GM21825 (cell line): ENCODE measurements at regions not wholly inside any gene's neighbourhood (a gene's known extent, or its start where the extent isn't known, plus 50 kb on each side); places are given as distances from the start of the nearest gene placed in this dataset.

Experiments used
- ATAC-seq: cut with Tn5 transposase; IDR thresholded peaks from one replicate; pipeline ENCODE4 v1.9.1; 2021; ENCODE audit warnings: mild to moderate bottlenecking, moderate library complexity; ENCODE audit not compliant: unreplicated experiment

DNA sequence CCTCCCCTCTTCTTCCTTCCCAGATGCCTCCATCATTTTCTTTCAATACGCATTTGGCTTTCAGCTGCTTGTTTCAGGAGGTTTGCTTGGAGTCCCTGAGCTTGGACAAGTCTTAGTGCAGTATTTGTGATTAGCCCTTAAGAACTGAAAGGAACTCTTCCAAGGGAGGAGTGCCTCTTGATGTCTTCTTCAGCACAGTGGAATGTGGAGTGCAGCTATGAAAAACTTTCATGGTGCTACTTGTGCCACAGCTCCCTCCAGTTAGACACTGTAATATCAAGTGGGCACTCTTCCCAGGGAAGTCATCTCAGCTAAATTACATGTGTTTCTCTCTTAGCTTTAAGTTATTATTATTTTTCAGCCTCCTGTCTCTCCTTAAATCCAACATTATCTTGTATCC is 173.1 kb downstream of the NECTIN3 start:
- ATAC-seq, result no peak

DNA sequence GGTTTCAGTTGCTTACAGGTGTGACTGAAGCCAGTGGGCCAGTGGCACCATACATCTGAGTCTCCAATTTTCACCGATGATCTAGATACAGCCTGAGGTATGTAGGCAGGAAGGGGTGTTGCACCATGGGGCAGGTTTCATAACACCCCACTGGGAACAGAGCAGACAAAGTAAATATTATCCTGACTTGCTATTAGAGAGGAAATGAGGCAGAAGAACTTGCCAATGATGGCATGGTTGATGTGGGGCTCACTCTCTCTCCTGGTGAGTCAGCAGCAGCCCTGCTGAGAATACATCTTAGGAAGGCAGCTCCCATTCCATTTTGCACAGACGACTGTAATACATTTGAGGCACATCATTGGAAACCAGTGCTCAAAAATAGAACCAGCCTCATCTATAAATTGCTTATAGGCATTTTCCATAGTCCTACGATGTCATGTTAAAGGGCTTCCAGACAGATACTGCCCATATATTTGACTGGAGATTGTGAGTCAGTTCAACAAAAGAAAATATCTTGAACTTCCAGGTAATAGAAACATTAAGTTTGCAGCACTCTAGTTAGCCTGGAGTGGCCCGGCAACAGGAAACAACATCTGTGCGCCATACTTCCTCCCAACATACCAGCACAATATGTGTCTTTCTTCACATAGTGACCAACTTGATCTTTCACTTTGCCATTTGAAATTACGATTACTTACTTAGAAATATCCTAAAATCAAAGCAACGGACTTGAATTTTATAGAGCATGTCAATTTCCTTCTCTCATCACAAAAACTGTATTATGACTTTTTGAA is 175.5 kb downstream of the NECTIN3 start:
- ATAC-seq, result no peak

DNA sequence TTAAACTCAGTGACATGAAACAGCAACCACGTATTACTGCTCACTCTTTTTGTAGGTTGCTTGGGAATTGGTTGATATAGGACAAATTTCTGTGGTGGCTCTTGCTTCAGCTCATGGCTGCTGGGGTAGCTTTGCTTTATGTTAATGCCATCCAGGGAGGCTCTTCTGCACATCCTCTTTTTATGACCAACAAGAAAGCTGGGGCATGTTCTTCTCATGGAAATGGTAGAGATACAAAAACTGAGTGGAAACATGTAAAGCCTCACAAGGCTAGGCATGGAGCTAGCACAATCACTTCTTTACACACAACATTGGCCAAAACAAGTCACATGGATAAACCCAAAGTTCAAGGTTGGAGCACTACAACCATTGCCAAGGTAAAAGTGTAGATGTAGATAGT is 176.8 kb downstream of the NECTIN3 start:
- ATAC-seq, result no peak

GRCh38 chr3:111249421-111249820 is 177.8 kb downstream of the NECTIN3 start:
- no peak for ATAC-seq

DNA sequence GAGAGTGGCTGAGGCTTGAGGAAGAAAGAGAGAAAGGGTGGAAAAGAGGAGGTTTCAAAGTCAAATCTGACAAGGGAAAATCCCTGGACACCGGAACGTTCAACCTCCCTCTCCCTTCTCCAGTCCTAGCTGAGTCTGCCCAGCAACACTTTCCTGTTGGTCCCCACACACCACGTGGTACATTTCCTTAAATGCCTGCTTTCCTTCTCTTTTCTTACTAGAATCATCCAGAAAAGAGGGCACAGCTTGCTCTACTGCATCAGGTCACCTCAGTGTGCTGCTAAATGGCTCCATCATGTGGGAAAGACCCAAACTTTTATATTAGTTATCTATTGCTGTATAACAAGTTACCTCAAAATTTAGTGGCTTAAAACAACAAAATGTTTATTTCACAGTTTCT is 181.2 kb downstream of the NECTIN3 start:
- no peak for ATAC-seq

- ATAC-seq, result no peak
These were observed 182.1 kb downstream of the NECTIN3 start for GRCh38 chr3:111253733-111254132.

- ATAC-seq, result no peak
These were observed 189.3 kb downstream of the NECTIN3 start for GRCh38 chr3:111260878-111261277.

DNA sequence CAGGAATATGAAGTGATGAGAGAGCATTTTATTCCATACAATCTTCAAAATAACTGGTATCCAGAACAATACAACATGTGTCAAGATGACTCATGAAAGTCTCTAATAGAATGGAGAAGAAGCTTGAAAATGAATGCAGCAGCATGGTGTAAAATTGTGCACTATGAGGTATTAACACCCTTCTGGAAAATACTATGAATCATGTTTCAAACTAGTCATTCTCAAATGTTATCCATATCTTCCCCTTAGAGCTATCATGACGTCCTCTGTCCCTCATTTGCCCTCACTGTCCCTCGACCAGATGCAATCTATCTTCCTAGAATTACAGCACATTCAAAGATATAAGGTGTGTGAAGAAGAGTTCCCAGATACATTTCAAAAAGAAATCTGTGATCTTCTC is 198.2 kb downstream of the NECTIN3 start:
- ATAC-seq, result no peak

DNA sequence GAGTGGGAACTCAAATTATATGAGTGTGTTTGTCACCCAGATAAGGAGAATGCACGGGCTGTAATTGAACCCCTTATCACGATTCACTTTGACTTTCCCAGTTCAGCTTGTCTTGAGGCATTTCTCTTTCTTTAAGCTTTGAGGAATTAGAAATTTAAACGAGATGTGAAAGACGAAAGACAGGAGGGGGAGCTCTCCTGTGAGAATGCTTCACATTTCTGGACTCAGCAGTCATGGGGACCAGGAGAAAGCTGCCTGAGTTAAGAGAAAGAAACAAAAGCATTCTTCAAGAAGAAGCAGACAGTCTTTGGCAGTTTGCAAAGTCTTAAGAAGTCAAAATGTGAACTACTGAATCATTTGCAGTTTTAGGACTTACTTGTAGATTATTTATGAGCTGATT is 205.6 kb downstream of the NECTIN3 start:
- no peak for ATAC-seq

DNA sequence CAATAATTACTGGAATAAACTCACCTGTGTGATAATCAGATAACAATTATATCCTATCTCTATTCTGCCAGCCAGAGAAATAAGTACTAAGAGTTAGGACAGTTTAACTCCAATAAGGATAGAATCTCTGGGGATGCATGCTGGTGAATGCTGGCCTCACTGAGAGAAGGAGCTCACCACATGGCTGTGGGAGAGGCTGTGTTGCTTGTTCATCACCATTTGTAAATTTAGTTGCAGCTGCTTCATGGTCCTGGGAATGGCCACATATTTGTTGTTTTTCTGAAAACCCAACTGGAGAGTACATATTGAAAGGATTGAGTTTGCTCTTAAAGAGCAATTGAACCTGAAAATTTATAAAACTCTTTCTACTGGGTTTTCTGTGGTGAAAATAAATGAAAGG is 207.3 kb downstream of the NECTIN3 start:
- no peak for ATAC-seq

GRCh38 chr3:111282024-111282423 is 210.4 kb downstream of the NECTIN3 start:
- ATAC-seq, result no peak

DNA sequence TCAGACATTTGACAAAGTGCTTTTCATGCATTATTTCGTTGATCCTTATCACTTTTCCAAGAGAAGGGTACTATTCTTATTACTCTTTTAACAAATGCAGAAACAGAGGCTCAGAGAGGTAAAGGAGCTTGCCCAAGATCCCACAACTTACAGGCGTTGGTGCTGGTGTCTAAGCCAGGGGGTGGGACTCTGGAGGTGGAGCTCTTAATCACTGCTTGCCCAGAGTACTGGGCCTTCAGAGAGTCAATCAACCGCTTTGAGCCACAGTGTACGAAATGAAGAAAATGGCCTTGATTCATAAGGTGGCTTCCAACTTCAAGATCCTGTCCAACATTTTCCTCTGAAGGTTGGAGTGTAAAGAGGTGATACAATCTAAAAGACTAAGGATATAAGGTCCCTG is 211.5 kb downstream of the NECTIN3 start:
- no peak for ATAC-seq

DNA sequence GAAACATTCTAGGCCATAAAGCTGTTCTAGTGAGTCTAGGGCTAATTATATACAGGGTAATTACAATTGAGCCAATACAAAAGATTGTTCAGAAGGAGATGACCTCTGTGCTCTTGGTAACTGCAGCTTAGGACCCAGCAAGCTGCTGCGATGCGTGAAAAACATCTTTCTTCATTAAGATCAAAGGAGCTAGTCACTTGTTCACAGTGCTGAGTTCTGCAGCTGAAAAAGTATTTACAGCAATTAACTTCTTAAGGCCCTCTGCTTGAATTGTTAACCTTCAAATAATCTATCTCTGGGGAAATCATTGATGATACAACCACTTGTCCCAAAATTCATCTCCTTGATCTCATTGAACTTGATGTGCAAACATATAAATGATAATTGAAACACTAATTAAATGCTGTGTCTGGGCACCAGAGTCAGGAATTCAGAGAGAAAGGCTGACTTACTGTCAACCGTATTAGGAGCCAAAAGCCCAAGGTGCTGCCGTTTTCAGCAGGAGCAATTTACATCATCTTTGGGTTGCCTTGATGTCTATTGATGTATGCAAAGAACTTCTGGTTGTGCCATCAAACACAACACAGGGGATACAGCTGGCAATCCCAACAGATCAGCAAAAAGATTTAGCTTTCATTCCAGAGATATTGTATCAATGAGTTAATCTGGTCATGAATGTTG is 213.0 kb downstream of the NECTIN3 start:
- ATAC-seq, result no peak

DNA sequence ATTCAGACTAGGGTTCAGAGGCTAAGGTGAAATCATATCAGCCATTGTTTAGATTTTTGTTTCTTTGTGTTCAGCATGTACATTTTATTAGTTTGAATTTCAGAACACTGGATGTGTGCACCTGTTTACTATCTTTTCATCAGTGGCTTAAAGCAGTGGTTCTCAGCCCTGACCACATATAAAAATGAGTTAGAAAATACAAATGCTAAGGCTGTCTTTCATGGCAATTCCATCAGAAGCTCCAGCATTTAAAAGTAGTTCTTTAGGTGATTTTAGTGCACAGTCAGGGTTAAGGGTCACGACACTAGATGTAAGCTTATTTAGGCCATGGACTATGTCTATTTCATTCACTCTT is 213.5 kb downstream of the NECTIN3 start:
- ATAC-seq, result no peak

- ATAC-seq, result no peak
These were observed 214.1 kb downstream of the NECTIN3 start for GRCh38 chr3:111285694-111286093.

DNA sequence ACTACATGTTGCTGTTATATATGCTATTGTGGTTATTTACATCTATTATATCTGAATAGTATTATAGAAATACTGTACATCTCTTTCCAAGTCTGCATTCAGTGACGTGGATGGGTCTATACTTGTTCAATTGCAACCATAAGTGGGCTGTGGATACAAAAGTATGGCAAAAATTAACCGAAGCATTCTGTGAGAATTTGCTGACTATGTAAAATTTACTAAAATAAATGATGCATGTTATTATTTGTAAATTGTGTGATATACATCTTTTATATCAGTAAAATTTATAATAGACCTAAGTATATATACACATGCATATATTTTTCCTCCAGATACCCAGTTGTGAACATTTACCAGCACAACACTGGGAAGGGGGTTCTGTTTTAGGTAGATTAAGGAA is 215.1 kb downstream of the NECTIN3 start:
- ATAC-seq, result no peak

DNA sequence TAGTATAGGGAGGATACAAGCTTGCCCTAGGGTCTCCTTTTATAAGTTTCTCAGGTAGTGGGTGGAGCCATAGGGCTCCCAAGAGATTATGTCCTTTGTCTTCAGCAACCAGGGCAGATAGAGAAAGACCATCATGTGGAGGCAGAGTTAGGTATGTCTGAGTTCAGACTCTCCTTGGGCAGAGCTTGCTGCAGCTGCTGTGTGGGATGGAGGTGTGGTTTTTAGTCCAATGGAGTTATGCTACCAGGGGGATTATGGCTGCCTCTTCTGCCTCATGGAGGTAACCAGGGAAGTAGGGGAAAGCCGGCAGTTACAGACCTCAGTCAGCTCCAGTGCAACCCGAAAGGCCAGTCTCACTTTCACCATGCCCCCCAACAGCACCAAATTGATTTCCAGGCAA is 220.5 kb downstream of the NECTIN3 start:
- ATAC-seq, result no peak

DNA sequence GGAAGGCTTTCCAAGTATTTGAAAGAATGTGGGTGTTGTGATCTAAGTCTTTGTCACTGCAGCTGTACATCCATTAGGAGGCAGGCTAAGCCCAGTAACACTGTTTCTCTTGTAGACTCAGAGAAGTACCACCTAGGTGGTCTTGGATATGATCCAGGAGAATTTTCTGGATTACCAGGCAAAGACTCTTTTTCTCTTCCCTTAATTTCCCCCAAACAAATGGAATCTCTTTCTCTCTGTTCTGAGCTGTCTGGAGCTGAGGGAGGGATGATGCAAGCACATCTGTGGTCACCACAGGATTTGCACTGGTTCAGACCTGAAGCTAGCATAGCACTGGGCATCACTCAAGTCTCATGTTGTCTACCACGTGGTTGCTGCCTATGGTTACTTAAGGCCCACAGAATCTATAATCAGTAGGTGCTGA is 227.6 kb downstream of the NECTIN3 start:
- no peak for ATAC-seq

GRCh38 chr3:111301238-111301798 is 229.7 kb downstream of the NECTIN3 start:
- ATAC-seq, result no peak

DNA sequence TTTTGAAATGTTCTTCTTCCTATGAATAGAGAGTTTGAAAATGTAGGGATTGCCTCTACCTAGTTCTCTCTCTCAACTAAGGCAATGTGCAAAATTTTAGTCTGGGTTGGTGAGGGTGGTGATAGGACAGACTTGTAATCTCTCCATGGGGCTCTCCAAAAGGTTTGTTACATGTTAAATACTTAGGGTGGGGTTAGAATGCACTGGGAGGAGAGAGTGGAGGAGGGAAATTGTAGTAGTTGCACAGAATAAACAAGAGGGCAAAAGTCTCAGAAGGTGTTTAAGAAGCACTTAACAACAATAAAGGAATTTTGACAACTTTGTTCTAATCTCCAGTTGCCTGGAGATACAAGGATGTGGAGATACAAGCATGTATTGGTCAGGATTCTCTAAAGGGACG is 230.4 kb downstream of the NECTIN3 start:
- no peak for ATAC-seq

DNA sequence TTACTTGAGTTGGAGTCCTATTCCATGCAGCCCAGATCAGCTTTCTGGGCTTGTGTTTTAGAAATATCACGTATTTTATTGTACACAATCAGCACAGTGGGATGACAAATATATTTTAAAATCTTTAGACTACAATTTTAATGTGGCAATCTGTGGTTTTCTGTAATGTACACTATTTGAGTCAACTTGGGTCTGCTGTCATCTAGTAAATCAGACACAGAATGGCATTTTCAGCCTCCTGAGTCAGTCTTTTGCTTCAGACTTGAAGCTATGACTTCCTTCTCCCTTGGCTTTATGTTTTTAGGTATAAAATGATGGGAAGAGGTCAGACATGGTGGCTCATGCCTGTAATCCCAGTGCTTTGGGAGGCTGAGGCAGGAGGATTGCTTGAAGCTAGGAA is 232.1 kb downstream of the NECTIN3 start:
- no peak for ATAC-seq

GRCh38 chr3:111307676-111308075 is 234.3 kb upstream of the CD96 start:
- ATAC-seq, result no peak
